ENCODE measurements at regions not wholly inside any gene's neighbourhood (a gene's known extent, or its start where the extent isn't known, plus 50 kb on each side); places are given as distances from the start of the nearest gene placed in this dataset.

GRCh38 chr11:133740963-133741362 is 104.3 kb downstream of the SPATA19 start (continued):
- TF ChIP-seq ZNF205 (CRISPR knock-in tag; IDR thresholded peaks at IDR 0.05) (no peak), ZNF124 (CRISPR knock-in tag; IDR thresholded peaks at IDR 0.05) (no peak), ZNF496 (CRISPR knock-in tag; IDR thresholded peaks at IDR 0.05; ENCODE audit: insufficient replicate concordance) (no peak), TFAP4 (IDR thresholded peaks at IDR 0.05; ENCODE audit: borderline replicate concordance, low read depth) (no peak)

- H3K4me3 ChIP-seq (replicated peaks in 1 of 3; ENCODE audit: insufficient read depth in 1 of 3, low read depth in 2 of 3, low read length in 3 of 3) = no peak overlapping the region
- no peak for ATAC-seq
- no peak overlapping the region for H2AFZ ChIP-seq (ENCODE audit: low read length)
- H3K79me2 ChIP-seq (ENCODE audit: insufficient read depth, low read length) = no peaks in the 10 kb centered on the region
- no peak for DNase-seq (ENCODE audit: low spot score)
- in situ Hi-C loops (cut with HindIII; ENCODE audit: extremely low pct_ligation_motif_present, low pct_unique_long_range_greater_than_20kb) = no loop called here
- H3K4me2 ChIP-seq (ENCODE audit: low read depth, low read length) = no peak overlapping the region
- ChIA-PET POLR2A (no interaction called here), CTCF (ENCODE audit: low intra/inter-chr PET ratio, low total read pairs) (no interaction called here)
- no peaks in the 10 kb centered on the region for H3K36me3 ChIP-seq (replicated peaks in 1 of 2; ENCODE audit: control insufficient read depth in 1 of 2, insufficient read depth in 2 of 2, low read length in 2 of 2)
- H3K9me3 ChIP-seq (ENCODE audit: low read length) = no peaks in the 10 kb centered on the region
- no peaks in the 10 kb centered on the region for H4K20me1 ChIP-seq (ENCODE audit: insufficient read depth, low read length)
- H3K9ac ChIP-seq (ENCODE audit: insufficient read depth, low read depth, low read length) = no peak overlapping the region
- H3K4me1 ChIP-seq (ENCODE audit: insufficient read depth, low read length) = no peaks in the 10 kb centered on the region
- FAIRE-seq = no peak
- BruUV-seq (replicated peaks) = no TSS peak
- H3K27ac ChIP-seq (ENCODE audit: extremely low read length, insufficient read depth, low read length) = no peak overlapping the region
- no peaks in the 10 kb centered on the region for H3K27me3 ChIP-seq (ENCODE audit: control insufficient read depth in 1 of 2, insufficient read depth in 2 of 2, low read length in 2 of 2)
- intact Hi-C loops (cut with micrococcal nuclease; ENCODE audit: unreplicated experiment) = no loop called here
- no peak for TF ChIP-seq IRF9 (CRISPR knock-in tag; IDR thresholded peaks at IDR 0.05; ENCODE audit: borderline replicate concordance)
- TF ChIP-seq ZNF224 (CRISPR knock-in tag; IDR thresholded peaks at IDR 0.05) = no peak
- no peak for TF ChIP-seq BATF2 (CRISPR knock-in tag; IDR thresholded peaks at IDR 0.05)
- TF ChIP-seq ZNF777 (CRISPR knock-in tag; IDR thresholded peaks at IDR 0.05) = no peak
- TF ChIP-seq KIAA2018 (CRISPR knock-in tag; IDR thresholded peaks at IDR 0.05; ENCODE audit: borderline replicate concordance) = no peak
- TF ChIP-seq MYPOP (CRISPR knock-in tag; IDR thresholded peaks at IDR 0.05) = no peak
- TF ChIP-seq CCDC6 (CRISPR knock-in tag; IDR thresholded peaks at IDR 0.05) = no peak
These were observed 105.8 kb downstream of the SPATA19 start for GRCh38 chr11:133739481-133739880.
